ENCODE measurements at regions not wholly inside any gene's neighbourhood (a gene's known extent, or its start where the extent isn't known, plus 50 kb on each side); places are given as distances from the start of the nearest gene placed in this dataset.

GRCh38 chr5:98585661-98586310 is 187.7 kb upstream of the RGMB start:
- no peak for TF ChIP-seq POLR2AphosphoS5 (IDR thresholded peaks at IDR 0.05; ENCODE audit: low read depth, low read length)
- no peak for TF ChIP-seq CTCF (IDR thresholded peaks at IDR 0.05; ENCODE audit: control extremely low read depth in 1 of 3, insufficient read depth in 1 of 3, low read depth in 1 of 3, low read length in 3 of 3)
- TF ChIP-seq CREB1 (IDR thresholded peaks at IDR 0.05) = no peak
- no peak for TF ChIP-seq MAFK (IDR thresholded peaks at IDR 0.05; ENCODE audit: low read depth, low read length)
- TF ChIP-seq CHD2 (IDR thresholded peaks at IDR 0.05; ENCODE audit: low read length) = no peak
- no peak for TF ChIP-seq POLR2A (IDR thresholded peaks at IDR 0.05; ENCODE audit: control extremely low read depth in 1 of 2, low read depth in 2 of 2, low read length in 2 of 2)
- TF ChIP-seq ASH2L (IDR thresholded peaks at IDR 0.05; ENCODE audit: low read length) = no peak
- TF ChIP-seq TBP (IDR thresholded peaks at IDR 0.05; ENCODE audit: low read depth, low read length) = no peak
- TF ChIP-seq ATF3 (IDR thresholded peaks at IDR 0.05; ENCODE audit: insufficient read depth, low read depth, low read length) = no peak
- TF ChIP-seq EZH2 (IDR thresholded peaks at IDR 0.05; ENCODE audit: low read depth, low read length, severe bottlenecking) = no peak
- TF ChIP-seq JUND (IDR thresholded peaks at IDR 0.05; ENCODE audit: low read length) = no peak

All from H1 (cell line).